K562 (cell line): ENCODE measurements at regions not wholly inside any gene's neighbourhood (a gene's known extent, or its start where the extent isn't known, plus 50 kb on each side); places are given as distances from the start of the nearest gene placed in this dataset.

Source experiments
- ATAC-seq: fragments of 200-7000 bp; cut with Tn5 transposase; 3 replicates; pipeline ENCODE4 v1.9.1; 2020; ENCODE audit warnings: moderate library complexity
- BruUV-seq: library from RNA; stranded (reverse); fragments of 400-500 nt; replicated peaks from 2 replicates; lab custom pipeline; 2021; lab: Mats Ljungman, UMichigan
- CTCF ChIA-PET: fragments of 300-600 bp; formaldehyde crosslinking; extraction: SDS; loops from one replicate; lab custom pipeline; 2021; ENCODE audit warnings: low intra/inter-chr PET ratio; lab: Yijun Ruan, JAX
- POLR2A ChIA-PET: fragments of 300-600, 350-650 bp; sonication (Branson Sonifier 250); formaldehyde crosslinking; extraction: SDS; loops from one replicate; lab custom pipeline; 2021; ENCODE audit warnings: antibody characterized with exemption, inconsistent platforms; lab: Yijun Ruan, JAX
- DNase-seq, 4 experiments: peaks; one replicate each; pipeline versions ENCODE4 v3.0.0 to v3.0.0-alpha.2; 2011 to 2018; ENCODE audit warnings: low spot score in 3 of 4, mixed read lengths in 3 of 4; ENCODE audit errors: extremely low read depth in 1 of 4
- FAIRE-seq: peaks from 2 replicates; lab custom pipeline; 2011; peaks lifted over from hg19 to GRCh38; lab: Jason Lieb, UNC
- H2AFZ ChIP-seq: 2 replicates; pipeline ENCODE4 v1.6.0; 2011; ENCODE audit warnings: low read depth, low read length, control low read depth, inconsistent platforms
- H3K27ac ChIP-seq: fragments of 200-600 bp; 3 replicates; pipeline ENCODE4 v1.8.0; 2011; ENCODE audit warnings: low read depth, mild to moderate bottlenecking, control low read depth, inconsistent platforms, low read length, moderate library complexity, mixed read lengths; ENCODE audit errors: extremely low read depth
- H3K27me3 ChIP-seq, 2 experiments: fragments of 300-600 bp in 1 of 2; 2 replicates in 1 of 2; 3 replicates in 1 of 2; pipeline versions ENCODE4 v1.6.0 to v1.8.0; 2011; ENCODE audit warnings: inconsistent platforms in 2 of 2, low read length in 2 of 2, mild to moderate bottlenecking in 1 of 2, mixed read lengths in 1 of 2, moderate library complexity in 1 of 2; ENCODE audit not compliant: control insufficient read depth in 2 of 2, insufficient read depth in 2 of 2
- H3K36me3 ChIP-seq: fragments of 300-600 bp; 3 replicates; pipeline ENCODE4 v1.8.0; 2011; ENCODE audit warnings: mild to moderate bottlenecking, low read length, inconsistent platforms; ENCODE audit not compliant: control insufficient read depth, insufficient read depth
- H3K4me1 ChIP-seq, 2 experiments: fragments of 200-600 bp in 1 of 2; replicated peaks in 1 of 2; 2 replicates in 1 of 2; 3 replicates in 1 of 2; pipeline versions ENCODE4 v1.5.1 to v1.8.0; 2011; ENCODE audit warnings: inconsistent platforms in 2 of 2, low read length in 2 of 2, mild to moderate bottlenecking in 1 of 2, mixed read lengths in 1 of 2, moderate library complexity in 1 of 2; ENCODE audit not compliant: control insufficient read depth in 2 of 2, insufficient read depth in 2 of 2
- H3K4me2 ChIP-seq: 2 replicates; pipeline ENCODE4 v1.6.1; 2011; ENCODE audit warnings: low read length, control low read depth, inconsistent platforms, mixed read lengths; ENCODE audit not compliant: insufficient read depth
- H3K4me3 ChIP-seq: fragments of 200-600 bp; sonication (generic), shearing (Covaris generic); 2 replicates; pipeline ENCODE4 v1.5.1; 2016; ENCODE audit warnings: control low read depth, inconsistent platforms
- H3K79me2 ChIP-seq: fragments of 200-600 bp; 3 replicates; pipeline ENCODE4 v1.8.0; 2011; ENCODE audit warnings: low read length, inconsistent platforms; ENCODE audit not compliant: control insufficient read depth, insufficient read depth
- H3K9ac ChIP-seq, 2 experiments: 2 replicates each; pipeline versions ENCODE4 v1.6.0 to v1.6.1; 2011; ENCODE audit warnings: low read depth in 2 of 2, low read length in 2 of 2, control low read depth in 1 of 2, inconsistent platforms in 1 of 2, mild to moderate bottlenecking in 1 of 2, mixed read lengths in 1 of 2; ENCODE audit not compliant: insufficient read depth in 1 of 2
- H3K9me1 ChIP-seq: one replicate; pipeline ENCODE4 v1.6.0; 2011; ENCODE audit warnings: inconsistent platforms, mild to moderate bottlenecking, low read length, moderate library complexity; ENCODE audit not compliant: control insufficient read depth, insufficient read depth
- H3K9me3 ChIP-seq: replicated peaks from 2 replicates; pipeline ENCODE4 v1.5.1; 2011; ENCODE audit warnings: low read depth, low read length, inconsistent platforms; ENCODE audit not compliant: control insufficient read depth, insufficient read depth
- H4K20me1 ChIP-seq: replicated peaks from 2 replicates; pipeline ENCODE4 v1.6.1; 2011; ENCODE audit warnings: low read length, inconsistent platforms, mixed read lengths; ENCODE audit not compliant: control insufficient read depth, insufficient read depth
- COPS2 ChIP-seq: fragments of 450-650 bp; conservative IDR thresholded peaks from 2 replicates; pipeline ENCODE4 v1.6.1; 2016; ENCODE audit warnings: mild to moderate bottlenecking, moderate library complexity
- MITF ChIP-seq: IDR thresholded peaks from 2 replicates; pipeline ENCODE4 v1.6.1; 2014; ENCODE audit warnings: antibody characterized with exemption
- MXD1 ChIP-seq: fragments of 250-450 bp; sonication (Bioruptor Pico); IDR thresholded peaks from 2 replicates; pipeline ENCODE4 v1.8.0; 2021; ENCODE audit warnings: borderline replicate concordance, mild to moderate bottlenecking, moderate library complexity; ENCODE audit not compliant: poor library complexity, severe bottlenecking
- NBN ChIP-seq: fragments of 450-650 bp; IDR thresholded peaks from 2 replicates; pipeline ENCODE4 v1.6.1; 2016; ENCODE audit warnings: low read depth, mild to moderate bottlenecking
- NCOA1 ChIP-seq: fragments of 450-650 bp; IDR thresholded peaks from 2 replicates; pipeline ENCODE4 v1.6.1; 2016; ENCODE audit warnings: low read depth
- NFE2L1 ChIP-seq: fragments of 450-650 bp; IDR thresholded peaks from 2 replicates; pipeline ENCODE4 v1.6.1; 2016; ENCODE audit warnings: missing genetic modification characterization, low read depth, mild to moderate bottlenecking, missing compliant biosample characterization, moderate library complexity, borderline replicate concordance
- NFRKB ChIP-seq: fragments of 450-650 bp; IDR thresholded peaks from 2 replicates; pipeline ENCODE4 v1.6.1; 2016; ENCODE audit warnings: low read depth
- NR2C2 ChIP-seq, 2 experiments: fragments of 200-800 bp in 1 of 2; sonication (Bioruptor generic) in 1 of 2; sonication (generic) in 1 of 2; formaldehyde crosslinking in 1 of 2; IDR thresholded peaks; 2 replicates each; pipeline versions ENCODE4 v1.6.1 to v1.8.0; 2016 to 2022; ENCODE audit warnings: mild to moderate bottlenecking in 1 of 2, missing compliant biosample characterization in 1 of 2, missing genetic modification characterization in 1 of 2, missing genetic modification reagents in 1 of 2
- NUFIP1 ChIP-seq: fragments of 450-650 bp; IDR thresholded peaks from 2 replicates; pipeline ENCODE4 v1.6.1; 2018; ENCODE audit not compliant: partially characterized antibody
- PTRF ChIP-seq: fragments of 450-650 bp; IDR thresholded peaks from 2 replicates; pipeline ENCODE4 v1.6.1; 2016; ENCODE audit warnings: mild to moderate bottlenecking, missing genetic modification characterization, missing compliant biosample characterization
- RHOXF2B ChIP-seq: fragments of 250-450 bp; sonication (Bioruptor Pico); conservative IDR thresholded peaks from 2 replicates; pipeline ENCODE4 v1.5.1; 2021
- SIRT6 ChIP-seq: IDR thresholded peaks from one replicate; pipeline ENCODE4 v1.6.1; 2012; ENCODE audit warnings: low read depth, mild to moderate bottlenecking, control low read depth, inconsistent platforms, low read length, moderate library complexity
- SMAD2 ChIP-seq: fragments of 150-350 bp; IDR thresholded peaks from 2 replicates; pipeline ENCODE4 v1.6.1; 2014; ENCODE audit warnings: low read depth, mild to moderate bottlenecking, low read length
- ZFX ChIP-seq: sonication (generic); formaldehyde crosslinking; IDR thresholded peaks from 2 replicates; pipeline ENCODE4 v1.8.0; 2022; ENCODE audit warnings: mild to moderate bottlenecking, missing genetic modification reagents, moderate library complexity
- WGBS: fragments of 100-300 bp; shearing (Covaris generic); methylation state at CpG from one replicate; pipeline ENCODE4 v1.1.6; 2016; ENCODE audit warnings: low coverage, mixed read lengths; ENCODE audit not compliant: insufficient coverage; ENCODE audit errors: missing lambda C conversion rate; 5-methylcytosine and 5-hydroxymethylcytosine counted together
- in situ Hi-C: fragments of 300-500 bp; cut with MboI; formaldehyde crosslinking; loops from 4 replicates; pipeline ENCODE4 v1.15.0; 2018; ENCODE audit warnings: inconsistent platforms, mixed read lengths
- intact Hi-C: fragments of 100-400 bp; cut with micrococcal nuclease; formaldehyde crosslinking; loops from 2 replicates; pipeline ENCODE4 v1.14.2; 2022
- TF ChIP-seq, protein P1 (sequence below): fragments of 450-650 bp; formaldehyde crosslinking; IDR thresholded peaks from 2 replicates; pipeline ENCODE4 v1.4.0; 2020; ENCODE audit warnings: mild to moderate bottlenecking, moderate library complexity

DNA sequence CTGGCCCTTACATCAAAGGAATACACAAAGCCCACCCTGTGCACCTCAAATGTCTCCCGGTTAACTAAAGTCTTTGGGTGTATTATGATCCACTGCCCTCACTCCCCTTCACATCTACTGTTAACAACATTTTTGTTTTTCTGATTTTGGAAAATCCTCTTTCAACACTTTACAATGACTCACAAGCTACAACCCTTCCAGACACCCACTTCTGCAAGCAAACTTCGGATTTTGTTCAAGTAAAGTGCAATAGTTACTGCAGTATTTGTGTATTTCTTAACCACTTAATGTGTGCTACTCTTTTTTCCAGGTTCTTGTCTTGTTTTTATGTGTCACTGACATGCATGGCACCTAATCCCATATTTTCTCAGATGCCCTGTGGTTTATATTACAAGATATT, 101.1 kb downstream of the EDNRB start:
- FAIRE-seq (no peak), DNase-seq (no peak), ATAC-seq (no peak)
- ChIA-PET CTCF (no interaction called here), POLR2A (no interaction called here)
- 0% methylated on average over 2 of the region's 2 CpGs for WGBS
- H3K27ac ChIP-seq = no peak overlapping the region
- intact Hi-C loops = no loop called here
- no peaks in the 10 kb centered on the region for H3K9me1 ChIP-seq
- no peak for TF ChIP-seq NFRKB
- no peak for TF ChIP-seq NFE2L1
- no peak for TF ChIP-seq RHOXF2B (CRISPR knock-in tag)
- TF ChIP-seq NUFIP1 = no peak
- no peak overlapping the region for H3K9ac ChIP-seq
- H3K9me3 ChIP-seq = no peaks in the 10 kb centered on the region; the same call in 1 of the 2 replicates
- no peak overlapping the region for H3K4me2 ChIP-seq
- H4K20me1 ChIP-seq = no peaks in the 10 kb centered on the region
- no peaks in the 10 kb centered on the region for H3K27me3 ChIP-seq
- no peaks in the 10 kb centered on the region for H3K36me3 ChIP-seq
- in situ Hi-C loops = no loop called here
- H3K79me2 ChIP-seq = no peaks in the 10 kb centered on the region
- H3K4me1 ChIP-seq = no peaks in the 10 kb centered on the region
- H3K4me3 ChIP-seq = no peak overlapping the region
- no TSS peak for BruUV-seq
- no peak overlapping the region for H2AFZ ChIP-seq

- no peak overlapping the region for H3K4me3 ChIP-seq
- H3K9ac ChIP-seq = no peak overlapping the region
- ChIA-PET CTCF (no interaction called here), POLR2A (no interaction called here)
- BruUV-seq = no TSS peak
- no peaks in the 10 kb centered on the region for H3K9me1 ChIP-seq
- no peaks in the 10 kb centered on the region for H4K20me1 ChIP-seq
- H3K27me3 ChIP-seq = no peaks in the 10 kb centered on the region
- H3K9me3 ChIP-seq = no peaks in the 10 kb centered on the region; the same call in 1 of the 2 replicates
- no peak overlapping the region for H3K4me2 ChIP-seq
- H3K79me2 ChIP-seq = no peaks in the 10 kb centered on the region
- in situ Hi-C loops (no loop called here), intact Hi-C loops (no loop called here)
- no peaks in the 10 kb centered on the region for H3K36me3 ChIP-seq
- 0% methylated on average over 5 of the region's 5 CpGs for WGBS
- no peak overlapping the region for H3K27ac ChIP-seq
- no peak overlapping the region for H2AFZ ChIP-seq
- no peak for ATAC-seq
- FAIRE-seq = no peak
- no peak for DNase-seq
- no peaks in the 10 kb centered on the region for H3K4me1 ChIP-seq
- TF ChIP-seq COPS2 (no peak), PTRF (no peak), NBN (no peak), SIRT6 (no peak), NR2C2 (CRISPR knock-in tag; IDR thresholded peaks at IDR 0.05) (no peak), NR2C2 (tag; IDR thresholded peaks at IDR 0.05) (no peak), NCOA1 (no peak), ZFX (CRISPR knock-in tag) (no peak), MXD1 (CRISPR knock-in tag) (no peak), SMAD2 (no peak), MITF (no peak)
- TF ChIP-seq, protein P1, sequence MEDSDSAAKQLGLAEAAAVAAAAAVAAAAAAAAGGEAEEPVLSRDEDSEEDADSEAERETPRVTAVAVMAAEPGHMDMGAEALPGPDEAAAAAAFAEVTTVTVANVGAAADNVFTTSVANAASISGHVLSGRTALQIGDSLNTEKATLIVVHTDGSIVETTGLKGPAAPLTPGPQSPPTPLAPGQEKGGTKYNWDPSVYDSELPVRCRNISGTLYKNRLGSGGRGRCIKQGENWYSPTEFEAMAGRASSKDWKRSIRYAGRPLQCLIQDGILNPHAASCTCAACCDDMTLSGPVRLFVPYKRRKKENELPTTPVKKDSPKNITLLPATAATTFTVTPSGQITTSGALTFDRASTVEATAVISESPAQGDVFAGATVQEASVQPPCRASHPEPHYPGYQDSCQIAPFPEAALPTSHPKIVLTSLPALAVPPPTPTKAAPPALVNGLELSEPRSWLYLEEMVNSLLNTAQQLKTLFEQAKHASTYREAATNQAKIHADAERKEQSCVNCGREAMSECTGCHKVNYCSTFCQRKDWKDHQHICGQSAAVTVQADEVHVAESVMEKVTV (CRISPR knock-in tag) = no peak
These were observed 103.3 kb downstream of the EDNRB start for GRCh38 chr13:77815330-77815729.
